ENCODE measurements at regions not wholly inside any gene's neighbourhood (a gene's known extent, or its start where the extent isn't known, plus 50 kb on each side); places are given as distances from the start of the nearest gene placed in this dataset.
A peak's percentile ranks its signal among the peaks of the same experiment; 100 is the strongest.
"Not testable (repeated sequence)": the region's sequence is repeated elsewhere in the genome, so short reads cannot be mapped to it uniquely, and the experiment has no call there.

- H3K4me1 ChIP-seq (ENCODE audit: insufficient read depth, low read length) = no peaks in the 10 kb centered on the region
- peak; percentile 50; the same call in 1 of the 3 replicates for ATAC-seq (ENCODE audit: insufficient read depth, low read depth)
- H3K79me2 ChIP-seq (ENCODE audit: insufficient read depth, low read length) = peaks cover 100% of the 10 kb centered on the region
Measured at GRCh38 chr18:46190667-46191066, 86.5 kb downstream of the HAUS1 start.

GRCh38 chr18:46196627-46197243, 92.5 kb downstream of the HAUS1 start:
- TF ChIP-seq CTCF (IDR thresholded peaks at IDR 0.05; ENCODE audit: borderline replicate concordance, extremely low read depth, low read length, poor library complexity, severe bottlenecking) = no peak
- TF ChIP-seq EZH2 (IDR thresholded peaks at IDR 0.05; ENCODE audit: borderline replicate concordance, low read depth, low read length, severe bottlenecking) = no peak
- H3K79me2 ChIP-seq (ENCODE audit: insufficient read depth, low read length) = peaks cover 98% of the 10 kb centered on the region
- peaks cover 8% of the 10 kb centered on the region; the same call in 1 of the 2 replicates for H3K36me3 ChIP-seq (ENCODE audit: insufficient read depth, low read length)
- ATAC-seq (ENCODE audit: insufficient read depth, low read depth) = no peak
- no peak overlapping the region for H3K4me2 ChIP-seq (ENCODE audit: insufficient read depth, low read length)
- no peaks in the 10 kb centered on the region for H3K9me3 ChIP-seq (ENCODE audit: insufficient read depth, low read length, severe bottlenecking)
- H3K27me3 ChIP-seq (ENCODE audit: insufficient read depth, low read length, poor library complexity) = no peaks in the 10 kb centered on the region
- peaks cover 23% of the 10 kb centered on the region for H3K4me1 ChIP-seq (ENCODE audit: insufficient read depth, low read length)
- H3K4me3 ChIP-seq (ENCODE audit: low read depth in 1 of 2, low read length in 2 of 2) = no peak overlapping the region
- DNase-seq = no peak
- peaks cover 8% of the 10 kb centered on the region for H4K20me1 ChIP-seq (ENCODE audit: insufficient read depth, low read length)
- no peak overlapping the region for H3K27ac ChIP-seq (ENCODE audit: low read length)
- H3K9ac ChIP-seq (ENCODE audit: low read depth, low read length) = no peak overlapping the region
- no peak overlapping the region for H2AFZ ChIP-seq (ENCODE audit: low read depth, low read length)

More at GRCh38 chr18:46190667-46191066, 86.5 kb downstream of the HAUS1 start:
- H3K4me3 ChIP-seq (ENCODE audit: low read depth in 1 of 2, low read length in 2 of 2) = no peak overlapping the region
- 0 out of 2 replicates have a peak overlapping the region, but pooled peaks have one; percentile 31 for H3K27ac ChIP-seq (ENCODE audit: low read length)
- no peaks in the 10 kb centered on the region for H3K9me3 ChIP-seq (ENCODE audit: insufficient read depth, low read length, severe bottlenecking)
- H3K9ac ChIP-seq (ENCODE audit: low read depth, low read length) = no peak overlapping the region
- peaks cover 6% of the 10 kb centered on the region for H3K36me3 ChIP-seq (ENCODE audit: insufficient read depth, low read length)
- TF ChIP-seq CTCF (IDR thresholded peaks at IDR 0.05; ENCODE audit: borderline replicate concordance, extremely low read depth, low read length, poor library complexity, severe bottlenecking) = no peak
- no peak for TF ChIP-seq EZH2 (IDR thresholded peaks at IDR 0.05; ENCODE audit: borderline replicate concordance, low read depth, low read length, severe bottlenecking)
- H3K27me3 ChIP-seq (ENCODE audit: insufficient read depth, low read length, poor library complexity) = no peaks in the 10 kb centered on the region
- DNase-seq = no peak
- H4K20me1 ChIP-seq (ENCODE audit: insufficient read depth, low read length) = peaks cover 28% of the 10 kb centered on the region
- H2AFZ ChIP-seq (ENCODE audit: low read depth, low read length) = no peak overlapping the region
- no peak overlapping the region for H3K4me2 ChIP-seq (ENCODE audit: insufficient read depth, low read length)

GRCh38 chr18:46199515-46200147, 95.4 kb downstream of the HAUS1 start:
- no peaks in the 10 kb centered on the region for H3K27me3 ChIP-seq (ENCODE audit: insufficient read depth, low read length, poor library complexity)
- H4K20me1 ChIP-seq (ENCODE audit: insufficient read depth, low read length) = peaks cover 4% of the 10 kb centered on the region; the same call in 1 of the 2 replicates
- no peak overlapping the region for H2AFZ ChIP-seq (ENCODE audit: low read depth, low read length)
- H3K79me2 ChIP-seq (ENCODE audit: insufficient read depth, low read length) = peaks cover 91% of the 10 kb centered on the region
- no peak overlapping the region for H3K9ac ChIP-seq (ENCODE audit: low read depth, low read length)
- peaks cover 12% of the 10 kb centered on the region; the same call in 1 of the 2 replicates for H3K36me3 ChIP-seq (ENCODE audit: insufficient read depth, low read length)
- TF ChIP-seq EZH2 (IDR thresholded peaks at IDR 0.05; ENCODE audit: borderline replicate concordance, low read depth, low read length, severe bottlenecking) = no peak
- TF ChIP-seq CTCF (IDR thresholded peaks at IDR 0.05; ENCODE audit: borderline replicate concordance, extremely low read depth, low read length, poor library complexity, severe bottlenecking) = no peak
- no peak for DNase-seq
- no peaks in the 10 kb centered on the region for H3K9me3 ChIP-seq (ENCODE audit: insufficient read depth, low read length, severe bottlenecking)
- ATAC-seq (ENCODE audit: insufficient read depth, low read depth) = no peak; the same call in 2 of the 3 replicates
- H3K4me3 ChIP-seq (ENCODE audit: low read depth in 1 of 2, low read length in 2 of 2) = no peak overlapping the region
- peak overlapping the region; percentile 81 for H3K27ac ChIP-seq (ENCODE audit: low read length)
- no peak overlapping the region for H3K4me2 ChIP-seq (ENCODE audit: insufficient read depth, low read length)
- peaks cover 52% of the 10 kb centered on the region for H3K4me1 ChIP-seq (ENCODE audit: insufficient read depth, low read length)

- H3K4me2 ChIP-seq (ENCODE audit: insufficient read depth, low read length); H3K9ac ChIP-seq (ENCODE audit: low read depth, low read length): not testable (repeated sequence)
Measured at GRCh38 chr18:46200178-46201055, 96.2 kb downstream of the HAUS1 start.

More at GRCh38 chr18:46200178-46201055, 96.2 kb downstream of the HAUS1 start:
- Histone ChIP-seq H3K4me1 (ENCODE audit: insufficient read depth, low read length) (peaks cover 60% of the 10 kb centered on the region), H3K79me2 (ENCODE audit: insufficient read depth, low read length) (peaks cover 89% of the 10 kb centered on the region), H3K27ac (ENCODE audit: low read length) (peak overlapping the region; percentile 81)
- H3K27me3 ChIP-seq (ENCODE audit: insufficient read depth, low read length, poor library complexity); H3K36me3 ChIP-seq (ENCODE audit: insufficient read depth, low read length); DNase-seq; H4K20me1 ChIP-seq (ENCODE audit: insufficient read depth, low read length); H2AFZ ChIP-seq (ENCODE audit: low read depth, low read length); H3K9me3 ChIP-seq (ENCODE audit: insufficient read depth, low read length, severe bottlenecking); H3K4me3 ChIP-seq (ENCODE audit: low read depth in 1 of 2, low read length in 2 of 2); ATAC-seq (ENCODE audit: insufficient read depth, low read depth): not testable (repeated sequence)

All from DND-41 (cell line).